BJ (cell line): ENCODE measurements at regions not wholly inside any gene's neighbourhood (a gene's known extent, or its start where the extent isn't known, plus 50 kb on each side); places are given as distances from the start of the nearest gene placed in this dataset.

Experiments used
- CTCF ChIA-PET: fragments of 350-600 bp; formaldehyde crosslinking; extraction: SDS; loops from one replicate; lab custom pipeline; 2021; ENCODE audit warnings: antibody characterized with exemption, inconsistent platforms; lab: Yijun Ruan, JAX
- POLR2A ChIA-PET: fragments of 300-600 bp; sonication (Branson Sonifier 250); formaldehyde crosslinking; extraction: SDS; loops from one replicate; lab custom pipeline; 2021; ENCODE audit warnings: antibody characterized with exemption; lab: Charles Lee
- DNase-seq: peaks from one replicate; pipeline ENCODE4 v3.0.0-alpha.2; 2011; ENCODE audit warnings: low read depth
- H3K27me3 ChIP-seq: 2 replicates; pipeline ENCODE4 v1.6.0; 2011; ENCODE audit warnings: low read length; ENCODE audit not compliant: control insufficient read depth, insufficient read depth
- H3K36me3 ChIP-seq: 2 replicates; pipeline ENCODE4 v1.5.1; 2011; ENCODE audit warnings: low read length; ENCODE audit not compliant: control insufficient read depth, insufficient read depth
- H3K4me3 ChIP-seq: 2 replicates; pipeline ENCODE4 v1.5.1; 2011; ENCODE audit warnings: low read depth, mild to moderate bottlenecking, control low read depth, low read length
- TF ChIP-seq, protein P1 (sequence below): IDR thresholded peaks from 2 replicates; pipeline ENCODE4 v1.5.1; 2011; ENCODE audit warnings: low read depth, mild to moderate bottlenecking, control low read depth, inconsistent platforms, low read length, moderate library complexity; ENCODE audit not compliant: insufficient read depth

DNA sequence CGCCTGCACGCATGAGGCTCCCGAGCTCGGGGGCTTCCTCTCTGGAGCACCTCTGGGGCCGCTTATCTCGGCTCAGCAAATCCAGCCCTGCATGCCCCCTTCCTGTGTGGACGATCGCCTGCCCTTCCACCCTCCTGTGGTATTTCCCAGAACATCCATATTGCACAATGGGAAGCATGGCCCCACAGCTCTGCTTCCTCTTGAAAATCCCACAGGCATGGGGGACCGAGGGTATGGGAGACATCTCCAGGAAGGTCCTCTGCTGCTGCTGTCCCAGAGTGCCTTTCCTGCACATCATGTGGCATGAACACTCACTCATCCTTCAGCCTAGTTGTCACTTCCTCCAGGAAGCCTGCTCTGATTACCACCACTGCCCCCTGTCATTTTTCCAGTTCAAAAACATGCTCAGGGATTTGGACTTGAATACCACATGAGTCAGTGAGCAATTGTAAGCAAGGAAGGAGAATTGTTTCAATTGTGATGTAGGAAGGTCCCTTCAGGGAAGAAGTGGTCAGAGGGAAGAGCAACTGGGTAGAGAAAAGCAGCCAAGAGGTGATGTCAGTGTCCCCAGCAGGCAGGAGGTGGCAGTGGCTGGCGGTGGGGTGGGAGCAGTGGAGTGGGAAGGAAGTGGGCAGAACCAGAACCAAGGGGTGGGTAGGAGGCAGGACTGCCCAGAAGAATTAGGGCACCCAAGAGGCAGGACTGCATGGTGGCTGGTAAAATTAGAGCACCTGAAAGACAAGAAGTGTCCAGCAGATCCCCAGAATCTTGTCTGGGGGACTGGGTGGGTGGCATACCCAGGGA is 67.5 kb upstream of the ZMIZ1 start:
- no peak overlapping the region for H3K4me3 ChIP-seq
- CTCF ChIA-PET = no interaction called here
- no peaks in the 10 kb centered on the region for H3K36me3 ChIP-seq
- no peak for DNase-seq
- H3K27me3 ChIP-seq = peaks cover 6% of the 10 kb centered on the region
- POLR2A ChIA-PET = no interaction called here
- TF ChIP-seq, protein P1, sequence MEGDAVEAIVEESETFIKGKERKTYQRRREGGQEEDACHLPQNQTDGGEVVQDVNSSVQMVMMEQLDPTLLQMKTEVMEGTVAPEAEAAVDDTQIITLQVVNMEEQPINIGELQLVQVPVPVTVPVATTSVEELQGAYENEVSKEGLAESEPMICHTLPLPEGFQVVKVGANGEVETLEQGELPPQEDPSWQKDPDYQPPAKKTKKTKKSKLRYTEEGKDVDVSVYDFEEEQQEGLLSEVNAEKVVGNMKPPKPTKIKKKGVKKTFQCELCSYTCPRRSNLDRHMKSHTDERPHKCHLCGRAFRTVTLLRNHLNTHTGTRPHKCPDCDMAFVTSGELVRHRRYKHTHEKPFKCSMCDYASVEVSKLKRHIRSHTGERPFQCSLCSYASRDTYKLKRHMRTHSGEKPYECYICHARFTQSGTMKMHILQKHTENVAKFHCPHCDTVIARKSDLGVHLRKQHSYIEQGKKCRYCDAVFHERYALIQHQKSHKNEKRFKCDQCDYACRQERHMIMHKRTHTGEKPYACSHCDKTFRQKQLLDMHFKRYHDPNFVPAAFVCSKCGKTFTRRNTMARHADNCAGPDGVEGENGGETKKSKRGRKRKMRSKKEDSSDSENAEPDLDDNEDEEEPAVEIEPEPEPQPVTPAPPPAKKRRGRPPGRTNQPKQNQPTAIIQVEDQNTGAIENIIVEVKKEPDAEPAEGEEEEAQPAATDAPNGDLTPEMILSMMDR = no peak

DNA sequence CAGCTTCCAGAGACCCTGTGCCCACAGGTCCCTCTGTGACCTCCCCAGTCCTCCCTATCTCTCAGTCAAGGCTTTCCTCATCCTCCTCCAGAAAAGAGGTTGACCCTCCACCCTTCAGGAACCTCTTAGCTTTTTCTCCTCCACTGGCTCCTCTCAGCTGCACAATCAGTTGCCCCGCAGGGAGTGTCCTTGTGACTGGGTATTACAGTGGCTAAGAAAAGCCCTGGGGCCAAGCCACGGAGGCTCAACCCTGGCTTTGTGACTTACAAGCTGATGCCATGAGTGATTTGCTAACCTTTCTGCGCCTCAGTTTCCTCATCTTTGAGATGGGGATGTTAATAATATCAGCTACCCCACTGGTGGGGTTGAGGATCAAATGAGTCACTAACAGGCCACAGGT is 66.4 kb upstream of the ZMIZ1 start:
- TF ChIP-seq, protein P1 = no peak
- ChIA-PET CTCF (interaction anchor here (1.4 kb wide), 1 partner anchor 17 kb away, joined by 4 read pairs; no protein-coding TSS in a partner anchor), POLR2A (no interaction called here)
- Histone ChIP-seq H3K36me3 (no peaks in the 10 kb centered on the region), H3K27me3 (peaks cover 5% of the 10 kb centered on the region), H3K4me3 (no peak overlapping the region)
- no peak for DNase-seq

DNA sequence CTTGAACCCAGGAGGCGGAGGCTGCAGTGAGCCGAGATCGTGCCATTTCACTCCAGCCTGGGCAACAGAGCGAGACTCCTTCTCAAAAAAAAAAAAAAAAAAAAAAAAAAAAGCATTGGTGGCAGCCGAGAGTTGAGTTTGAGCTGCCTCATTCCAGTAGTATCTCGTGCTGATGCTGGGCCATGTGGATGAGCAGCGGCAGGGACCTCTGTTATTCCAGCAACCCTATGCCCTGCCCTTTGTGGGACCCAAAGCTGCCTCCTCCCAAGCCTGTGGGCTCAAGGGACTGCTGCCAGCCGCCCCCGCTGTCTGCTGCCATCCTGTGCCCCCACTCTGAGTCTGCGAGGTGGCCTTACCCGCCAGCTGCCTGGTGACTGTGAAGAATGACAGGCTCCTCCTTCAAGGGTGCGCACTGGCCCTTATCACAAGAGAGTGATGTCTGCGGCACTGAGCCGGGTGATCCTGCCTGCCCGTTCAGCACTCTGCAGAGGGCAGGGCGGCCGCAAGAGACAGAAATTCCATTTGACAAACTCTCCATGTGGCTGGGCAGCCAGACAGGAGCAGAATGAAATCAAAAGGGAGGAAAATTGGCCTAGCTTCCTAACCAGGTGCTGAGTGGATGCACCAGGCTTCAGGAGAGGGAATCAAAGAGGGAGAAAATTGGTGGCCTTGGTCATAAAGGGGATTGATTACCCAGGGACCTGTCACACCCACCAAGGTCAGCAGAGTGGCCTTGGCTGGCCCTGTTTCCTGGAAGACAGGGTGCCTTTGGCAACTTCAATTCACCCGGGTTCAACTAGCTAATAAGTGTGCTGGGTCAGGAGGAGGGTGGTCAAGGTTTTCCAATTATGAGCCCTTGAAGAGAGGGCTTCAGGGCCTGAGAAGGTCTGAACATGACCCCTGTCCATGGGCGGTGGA is 65.3 kb upstream of the ZMIZ1 start:
- POLR2A ChIA-PET = interaction anchor here (0.6 kb wide), 1 partner anchor 59 kb away, joined by 3 read pairs; no protein-coding TSS in a partner anchor
- CTCF ChIA-PET = interaction anchor here (1.4 kb wide), 1 partner anchor 18 kb away, joined by 4 read pairs; no protein-coding TSS in a partner anchor

DNA sequence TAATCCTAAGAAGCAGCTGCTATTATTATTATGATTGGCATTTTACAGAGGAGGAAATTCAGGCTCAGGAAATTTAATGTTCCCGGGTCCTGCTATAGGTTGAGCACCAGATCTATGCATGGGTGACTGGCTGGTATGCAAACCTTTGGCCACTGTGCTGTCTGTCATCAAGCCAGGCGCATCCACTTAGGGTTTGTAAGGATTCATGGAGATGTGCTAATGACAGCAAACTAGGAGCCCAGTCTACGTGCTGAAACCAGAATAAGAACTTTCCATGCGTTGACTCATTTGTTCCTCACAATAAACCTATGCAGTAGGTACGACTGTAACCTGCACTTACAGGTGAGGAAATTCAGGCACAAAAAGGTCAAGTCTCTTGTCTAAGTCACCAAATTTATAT is 64.5 kb upstream of the ZMIZ1 start:
- Histone ChIP-seq H3K27me3 (peaks cover 5% of the 10 kb centered on the region), H3K36me3 (no peaks in the 10 kb centered on the region), H3K4me3 (no peak overlapping the region)
- DNase-seq = no peak
- TF ChIP-seq, protein P1 = no peak
- ChIA-PET CTCF (interaction anchor here (1.0 kb wide), 1 partner anchor 19 kb away, joined by 3 read pairs; no protein-coding TSS in a partner anchor), POLR2A (no interaction called here)

More for the DNA sequence above, 65.3 kb upstream of the ZMIZ1 start:
- Histone ChIP-seq H3K36me3 (no peaks in the 10 kb centered on the region), H3K27me3 (peaks cover 5% of the 10 kb centered on the region), H3K4me3 (no peak overlapping the region)
- TF ChIP-seq, protein P1 = no peak
- DNase-seq = no peak
